Keratinocyte (primary cell): ENCODE measurements at regions not wholly inside any gene's neighbourhood (a gene's known extent, or its start where the extent isn't known, plus 50 kb on each side); places are given as distances from the start of the nearest gene placed in this dataset.
A peak's percentile ranks its signal among the peaks of the same experiment; 100 is the strongest.

Experiments used
- DNase-seq: peaks from one replicate; pipeline ENCODE4 v3.0.0-alpha.2; 2011; ENCODE audit warnings: low read depth, missing footprints, low spot score
- FAIRE-seq: peaks from 2 replicates; lab custom pipeline; 2011; peaks lifted over from hg19 to GRCh38; lab: Jason Lieb, UNC
- H2AFZ ChIP-seq: 2 replicates; pipeline ENCODE4 v1.6.0; 2012; ENCODE audit warnings: low read length, control low read depth, inconsistent platforms; ENCODE audit not compliant: control insufficient read depth
- H3K27ac ChIP-seq: 2 replicates; pipeline ENCODE4 v1.5.1; 2011; ENCODE audit warnings: low read length; ENCODE audit not compliant: control insufficient read depth, insufficient read depth
- H3K27me3 ChIP-seq: 3 replicates; pipeline ENCODE4 v1.6.0; 2011; ENCODE audit warnings: low read length; ENCODE audit not compliant: control insufficient read depth, insufficient read depth; ENCODE audit errors: extremely low read depth
- H3K36me3 ChIP-seq, 2 experiments: 2 replicates in 1 of 2; 3 replicates in 1 of 2; pipeline ENCODE4 v1.5.1; 2011; ENCODE audit warnings: low read length in 2 of 2, mild to moderate bottlenecking in 1 of 2; ENCODE audit not compliant: control insufficient read depth in 2 of 2, insufficient read depth in 2 of 2; ENCODE audit errors: extremely low read depth in 1 of 2
- H3K4me1 ChIP-seq: 3 replicates; pipeline ENCODE4 v1.5.1; 2011; ENCODE audit warnings: low read length; ENCODE audit not compliant: control insufficient read depth, insufficient read depth; ENCODE audit errors: extremely low read depth
- H3K4me2 ChIP-seq: 3 replicates; pipeline ENCODE4 v1.6.0; 2011; ENCODE audit warnings: low read depth, low read length; ENCODE audit not compliant: control insufficient read depth, insufficient read depth; ENCODE audit errors: extremely low read depth
- H3K4me3 ChIP-seq, 3 experiments: fragments of 200-600 bp in 1 of 3; sonication (generic) in 1 of 3; 2 replicates in 2 of 3; 3 replicates in 1 of 3; pipeline ENCODE4 v1.5.1; 2011 to 2016; ENCODE audit warnings: low read length in 3 of 3, mild to moderate bottlenecking in 3 of 3, control low read depth in 2 of 3, inconsistent platforms in 1 of 3, low read depth in 1 of 3, mixed read lengths in 1 of 3, mixed run types in 1 of 3, moderate library complexity in 1 of 3; ENCODE audit not compliant: control insufficient read depth in 2 of 3, insufficient read depth in 2 of 3; ENCODE audit errors: extremely low read depth in 1 of 3
- H3K79me2 ChIP-seq: 2 replicates; pipeline ENCODE4 v1.6.0; 2012; ENCODE audit warnings: low read length; ENCODE audit not compliant: control insufficient read depth, insufficient read depth
- H3K9ac ChIP-seq: 3 replicates; pipeline ENCODE4 v1.6.0; 2011; ENCODE audit warnings: low read length; ENCODE audit not compliant: control insufficient read depth, insufficient read depth; ENCODE audit errors: extremely low read depth
- H3K9me1 ChIP-seq: 3 replicates; pipeline ENCODE4 v1.6.0; 2011; ENCODE audit warnings: low read length; ENCODE audit not compliant: control insufficient read depth, insufficient read depth; ENCODE audit errors: extremely low read depth
- H3K9me3 ChIP-seq: 2 replicates; pipeline ENCODE4 v1.5.1; 2012; ENCODE audit warnings: low read depth, low read length; ENCODE audit not compliant: control insufficient read depth
- H4K20me1 ChIP-seq: 3 replicates; pipeline ENCODE4 v1.6.0; 2011; ENCODE audit warnings: low read length; ENCODE audit not compliant: control insufficient read depth, insufficient read depth; ENCODE audit errors: extremely low read depth
- CTCF ChIP-seq, 3 experiments: IDR thresholded peaks in 1 of 3; conservative IDR thresholded peaks in 1 of 3; optimal IDR thresholded peaks in 1 of 3; 2 replicates in 2 of 3; 3 replicates in 1 of 3; pipeline versions ENCODE3 to v1.5.1; 2011; ENCODE audit warnings: low read length in 3 of 3, mild to moderate bottlenecking in 3 of 3, moderate library complexity in 2 of 3, control low read depth in 1 of 3, inconsistent platforms in 1 of 3; ENCODE audit not compliant: insufficient read depth in 2 of 3; ENCODE audit errors: extremely low read depth in 1 of 3
- EZH2 ChIP-seq: IDR thresholded peaks from one replicate; pipeline ENCODE4 v1.6.1; 2012; ENCODE audit warnings: inconsistent platforms, mild to moderate bottlenecking, low read length, moderate library complexity
- dilution Hi-C: fragments of 300-500 bp; cut with MboI; formaldehyde crosslinking; loops from one replicate; pipeline ENCODE4 v1.7.0; 2020; ENCODE audit warnings: low sequenced_read_pairs; ENCODE audit not compliant: extremely low pct_ligation_motif_present

GRCh38 chr20:40600441-40601219, 88.4 kb downstream of the MAFB start:
- Histone ChIP-seq H2AFZ (no peak overlapping the region), H3K4me2 (no peak overlapping the region)

GRCh38 chr20:40599987-40600386, 89.0 kb downstream of the MAFB start:
- Histone ChIP-seq H2AFZ (no peak overlapping the region), H4K20me1 (no peaks in the 10 kb centered on the region), H3K27me3 (no peaks in the 10 kb centered on the region), H3K79me2 (no peaks in the 10 kb centered on the region), H3K4me1 (peaks cover 10% of the 10 kb centered on the region), H3K9ac (no peak overlapping the region), H3K9me1 (no peaks in the 10 kb centered on the region), H3K9me3 (no peaks in the 10 kb centered on the region), H3K27ac (peak overlapping the region; percentile 42), H3K4me3 (no peak overlapping the region), H3K4me2 (no peak overlapping the region), H3K36me3 (no peaks in the 10 kb centered on the region)
- FAIRE-seq, result no peak
- no peak for DNase-seq
- TF ChIP-seq EZH2 (no peak), CTCF (optimal IDR thresholded peaks at IDR 0.05 in 1 of 3, IDR thresholded peaks at IDR 0.05 in 1 of 3, conservative IDR thresholded peaks at IDR 0.05 in 1 of 3; ENCODE audit: extremely low read depth in 1 of 3, insufficient read depth in 2 of 3, low read length in 3 of 3) (no peak)
- dilution Hi-C loops, result no loop called here

More at GRCh38 chr20:40600441-40601219, 88.4 kb downstream of the MAFB start:
- dilution Hi-C loops, result no loop called here
- Histone ChIP-seq H4K20me1 (no peaks in the 10 kb centered on the region), H3K79me2 (no peaks in the 10 kb centered on the region), H3K27me3 (no peaks in the 10 kb centered on the region), H3K9me1 (no peaks in the 10 kb centered on the region), H3K4me3 (no peak overlapping the region), H3K9me3 (no peaks in the 10 kb centered on the region), H3K9ac (no peak overlapping the region), H3K4me1 (peaks cover 10% of the 10 kb centered on the region), H3K36me3 (no peaks in the 10 kb centered on the region), H3K27ac (peak overlapping the region; percentile 42)
- no peak for DNase-seq
- FAIRE-seq, result no peak
- TF ChIP-seq CTCF (optimal IDR thresholded peaks at IDR 0.05 in 1 of 3, IDR thresholded peaks at IDR 0.05 in 1 of 3, conservative IDR thresholded peaks at IDR 0.05 in 1 of 3; ENCODE audit: extremely low read depth in 1 of 3, insufficient read depth in 2 of 3, low read length in 3 of 3) (no peak), EZH2 (no peak)
